Fibroblast of lung (primary cell): ENCODE measurements at regions not wholly inside any gene's neighbourhood (a gene's known extent, or its start where the extent isn't known, plus 50 kb on each side); places are given as distances from the start of the nearest gene placed in this dataset.

Source experiments
- DNase-seq, 2 donors: peaks; one replicate each; pipeline versions ENCODE4 v3.0.0 to v3.0.0-alpha.2; 2010; ENCODE audit warnings: low read depth in 2 of 2
- H2AFZ ChIP-seq: 2 replicates; pipeline ENCODE4 v1.5.1; 2012; ENCODE audit warnings: low read length, control low read depth, inconsistent platforms
- H3K27ac ChIP-seq: 2 replicates; pipeline ENCODE4 v1.5.1; 2011; ENCODE audit warnings: low read length, control low read depth; ENCODE audit not compliant: insufficient read depth
- H3K27me3 ChIP-seq: 2 replicates; pipeline ENCODE4 v1.5.1; 2011; ENCODE audit warnings: mild to moderate bottlenecking, low read length; ENCODE audit not compliant: control insufficient read depth, insufficient read depth
- H3K36me3 ChIP-seq: 2 replicates; pipeline ENCODE4 v1.5.1; 2011; ENCODE audit warnings: low read length; ENCODE audit not compliant: control insufficient read depth, insufficient read depth
- H3K4me1 ChIP-seq: 2 replicates; pipeline ENCODE4 v1.5.1; 2011; ENCODE audit warnings: low read length; ENCODE audit not compliant: control insufficient read depth, insufficient read depth; ENCODE audit errors: extremely low read depth
- H3K4me2 ChIP-seq: 2 replicates; pipeline ENCODE4 v1.5.1; 2011; ENCODE audit warnings: low read length, control low read depth; ENCODE audit not compliant: insufficient read depth; ENCODE audit errors: extremely low read depth
- H3K4me3 ChIP-seq, 4 experiments: fragments of 200-600 bp in 1 of 4; sonication (generic) in 1 of 4; replicated peaks in 1 of 4; 2 replicates each; pipeline ENCODE4 v1.5.1; 2011 to 2016; ENCODE audit warnings: low read length in 4 of 4, low read depth in 3 of 4, mild to moderate bottlenecking in 3 of 4, control low read depth in 2 of 4, inconsistent platforms in 1 of 4, mixed read lengths in 1 of 4; ENCODE audit not compliant: insufficient read depth in 1 of 4; ENCODE audit errors: control extremely low read depth in 1 of 4
- H3K79me2 ChIP-seq: 2 replicates; pipeline ENCODE4 v1.5.1; 2012; ENCODE audit warnings: mild to moderate bottlenecking, low read length, inconsistent platforms; ENCODE audit not compliant: control insufficient read depth, insufficient read depth
- H3K9ac ChIP-seq: 2 replicates; pipeline ENCODE4 v1.5.1; 2011; ENCODE audit warnings: mild to moderate bottlenecking, low read length, control low read depth; ENCODE audit not compliant: insufficient read depth
- H3K9me3 ChIP-seq: 2 replicates; pipeline ENCODE4 v1.5.1; 2012; ENCODE audit warnings: low read depth, low read length; ENCODE audit not compliant: control insufficient read depth, insufficient read depth
- H4K20me1 ChIP-seq: 2 replicates; pipeline ENCODE4 v1.5.1; 2011; ENCODE audit warnings: low read length; ENCODE audit not compliant: control insufficient read depth, insufficient read depth; ENCODE audit errors: extremely low read depth
- CTCF ChIP-seq, 2 donors: IDR thresholded peaks in 1 of 2; conservative IDR thresholded peaks in 1 of 2; 1 replicate in 1 of 2; 2 replicates in 1 of 2; pipeline ENCODE4 v1.5.1; 2011 to 2012; ENCODE audit warnings: low read length in 2 of 2, control low read depth in 1 of 2, inconsistent platforms in 1 of 2, low read depth in 1 of 2, mild to moderate bottlenecking in 1 of 2
- EZH2 ChIP-seq: IDR thresholded peaks from 2 replicates; pipeline ENCODE4 v1.5.1; 2012; ENCODE audit warnings: low read length, control low read depth, mild to moderate bottlenecking; ENCODE audit errors: missing control alignments

GRCh38 chr2:7502336-7502735, 585.1 kb downstream of the RNF144A start:
- TF ChIP-seq CTCF (conservative IDR thresholded peaks at IDR 0.05 in 1 of 2, IDR thresholded peaks at IDR 0.05 in 1 of 2; ENCODE audit: low read depth in 1 of 2, low read length in 2 of 2) (no peak), EZH2 (no peak)
- H3K27me3 ChIP-seq: no peaks in the 10 kb centered on the region

GRCh38 chr2:7508296-7508943, 591.2 kb downstream of the RNF144A start:
- no peak for DNase-seq
- no peak overlapping the region for H3K4me3 ChIP-seq
- H3K4me1 ChIP-seq: no peaks in the 10 kb centered on the region
- H3K9me3 ChIP-seq: no peaks in the 10 kb centered on the region
- TF ChIP-seq EZH2: no peak
- no peak overlapping the region for H2AFZ ChIP-seq
- no peak overlapping the region for H3K9ac ChIP-seq
- H3K4me2 ChIP-seq: no peak overlapping the region
- no peaks in the 10 kb centered on the region for H3K79me2 ChIP-seq
- H3K27ac ChIP-seq: no peak overlapping the region
- H3K36me3 ChIP-seq: no peaks in the 10 kb centered on the region
- H3K27me3 ChIP-seq: no peaks in the 10 kb centered on the region
- no peaks in the 10 kb centered on the region for H4K20me1 ChIP-seq

More at GRCh38 chr2:7502336-7502735, 585.1 kb downstream of the RNF144A start:
- Histone ChIP-seq H3K4me3 (no peak overlapping the region), H3K27ac (no peak overlapping the region), H3K9me3 (no peaks in the 10 kb centered on the region), H4K20me1 (no peaks in the 10 kb centered on the region), H3K79me2 (no peaks in the 10 kb centered on the region), H3K9ac (no peak overlapping the region), H2AFZ (no peak overlapping the region), H3K4me2 (no peak overlapping the region), H3K36me3 (no peaks in the 10 kb centered on the region), H3K4me1 (no peaks in the 10 kb centered on the region)
- no peak for DNase-seq

DNA sequence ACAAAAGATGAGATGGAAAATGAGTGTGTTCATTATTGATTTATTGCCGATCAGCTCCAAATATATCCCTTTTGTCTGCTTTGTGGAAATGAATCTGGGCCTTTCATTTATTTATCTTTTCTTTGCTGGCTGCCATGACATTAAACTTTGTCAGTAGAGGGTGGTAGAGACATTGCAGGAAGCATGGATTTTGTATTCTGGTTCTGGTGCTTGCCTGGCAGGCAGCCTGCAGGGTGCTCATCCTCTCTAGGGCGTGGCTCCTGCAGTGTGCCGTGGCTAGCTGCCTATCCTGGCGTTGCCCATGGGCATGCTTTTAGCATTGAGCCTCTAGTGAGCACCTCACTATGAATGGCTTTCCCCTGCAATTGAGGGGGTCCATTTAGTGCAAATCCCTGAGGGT, 593.1 kb downstream of the RNF144A start:
- Histone ChIP-seq H4K20me1 (no peaks in the 10 kb centered on the region), H2AFZ (no peak overlapping the region), H3K36me3 (no peaks in the 10 kb centered on the region), H3K4me1 (no peaks in the 10 kb centered on the region), H3K27me3 (no peaks in the 10 kb centered on the region), H3K27ac (no peak overlapping the region), H3K4me3 (no peak overlapping the region), H3K9me3 (no peaks in the 10 kb centered on the region), H3K9ac (no peak overlapping the region), H3K4me2 (no peak overlapping the region), H3K79me2 (no peaks in the 10 kb centered on the region)
- no peak for TF ChIP-seq CTCF (conservative IDR thresholded peaks at IDR 0.05 in 1 of 2, IDR thresholded peaks at IDR 0.05 in 1 of 2; ENCODE audit: low read depth in 1 of 2, low read length in 2 of 2)
- no peak for TF ChIP-seq EZH2
- no peak for DNase-seq
